ENCODE measurements at regions not wholly inside any gene's neighbourhood (a gene's known extent, or its start where the extent isn't known, plus 50 kb on each side); places are given as distances from the start of the nearest gene placed in this dataset.

- DNase-seq (ENCODE audit: low read depth in 2 of 2), result no peak
Measured at GRCh38 chr13:84211048-84211447, 328.8 kb upstream of the SLITRK1 start.

DNA sequence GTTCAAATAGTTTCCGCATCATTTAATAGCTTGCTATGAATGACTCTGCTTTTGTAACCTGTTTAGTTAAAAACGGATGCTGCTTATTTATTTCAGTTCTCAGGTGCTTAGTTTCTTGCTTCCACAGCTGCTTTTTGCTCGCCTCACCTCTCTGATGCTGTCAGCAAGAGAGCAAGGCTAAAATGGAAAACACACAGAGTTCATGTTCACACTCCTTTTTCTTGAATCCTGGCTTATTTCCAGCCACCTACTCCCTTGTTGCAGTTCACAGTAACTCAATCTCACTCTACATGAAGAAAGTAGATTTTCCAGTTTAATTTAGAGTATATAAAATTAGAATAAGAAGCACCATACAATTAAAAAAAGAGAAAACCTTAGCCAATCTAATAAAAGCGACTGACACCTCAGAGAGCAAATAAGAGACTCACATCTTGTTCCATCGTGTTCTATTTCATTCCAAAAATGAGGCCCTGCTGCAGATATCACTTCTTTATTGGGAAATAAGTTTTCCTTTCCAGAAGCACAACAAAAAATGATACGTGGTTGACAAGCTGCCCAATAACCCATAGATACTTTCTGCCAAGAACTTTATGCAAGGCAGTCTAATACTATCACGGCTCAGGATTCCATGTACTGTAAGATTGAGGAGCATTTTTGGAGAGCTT, 326.1 kb upstream of the SLITRK1 start:
- no peak for DNase-seq (ENCODE audit: low read depth in 2 of 2)

DNA sequence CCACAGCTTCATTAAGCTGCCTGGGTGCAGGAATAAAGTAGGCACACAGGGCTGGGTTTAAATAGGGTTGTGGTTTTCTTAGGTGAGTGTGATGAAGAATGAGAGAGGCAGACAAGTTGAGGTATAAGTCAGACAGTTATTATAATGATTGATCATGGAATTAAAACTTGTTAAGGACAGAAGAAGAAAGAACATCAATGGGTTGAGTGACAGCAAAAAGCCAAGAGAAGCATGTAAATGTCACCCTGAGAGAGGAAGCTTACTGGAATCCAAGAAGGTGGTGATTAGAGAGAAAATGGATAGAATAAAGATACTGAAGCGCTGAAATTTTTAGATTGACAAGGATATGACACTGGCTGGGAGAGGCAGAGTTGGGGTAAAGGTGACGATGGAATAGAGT, 325.2 kb upstream of the SLITRK1 start:
- no peak for DNase-seq (ENCODE audit: low read depth in 2 of 2)

DNA sequence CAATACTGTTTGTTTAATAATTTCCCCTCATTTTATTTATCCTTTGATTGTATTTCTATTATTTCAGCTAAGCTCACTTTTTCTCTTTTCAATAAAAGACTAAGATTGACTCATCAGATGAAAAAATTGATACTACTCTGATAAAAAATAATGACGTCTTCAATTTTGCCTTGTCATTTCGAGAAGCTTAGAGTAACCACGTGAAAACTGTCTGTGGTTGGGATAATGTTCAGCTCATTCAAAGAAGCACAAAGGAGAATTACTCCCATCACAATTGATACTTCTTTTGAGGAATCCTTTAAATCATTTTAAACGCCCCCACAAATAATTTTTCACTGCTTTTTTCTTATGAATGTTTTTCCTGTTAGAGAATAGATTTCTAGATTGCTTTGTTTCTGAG, 318.7 kb upstream of the SLITRK1 start:
- DNase-seq (ENCODE audit: low read depth in 2 of 2), result no peak

DNA sequence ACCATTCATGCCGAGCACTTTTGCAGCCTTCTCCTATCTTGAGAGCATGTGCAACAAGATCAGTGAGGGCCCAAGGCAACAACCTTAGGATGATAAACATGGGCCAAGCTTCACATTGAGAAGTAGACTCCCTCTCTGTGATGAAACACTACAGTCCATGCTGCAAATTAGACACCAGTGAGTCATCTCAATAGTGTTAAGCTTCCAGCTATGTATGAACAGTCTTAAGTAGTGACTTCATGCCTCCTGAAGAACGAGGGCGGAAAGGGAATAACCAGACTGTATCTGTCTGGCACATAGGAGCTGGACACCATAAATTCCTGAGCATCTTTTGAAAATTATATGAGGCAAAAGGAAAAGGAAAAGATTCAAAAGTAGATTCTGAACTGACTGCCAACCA, 309.9 kb upstream of the SLITRK1 start:
- no peak for DNase-seq (ENCODE audit: low read depth in 2 of 2)

DNA sequence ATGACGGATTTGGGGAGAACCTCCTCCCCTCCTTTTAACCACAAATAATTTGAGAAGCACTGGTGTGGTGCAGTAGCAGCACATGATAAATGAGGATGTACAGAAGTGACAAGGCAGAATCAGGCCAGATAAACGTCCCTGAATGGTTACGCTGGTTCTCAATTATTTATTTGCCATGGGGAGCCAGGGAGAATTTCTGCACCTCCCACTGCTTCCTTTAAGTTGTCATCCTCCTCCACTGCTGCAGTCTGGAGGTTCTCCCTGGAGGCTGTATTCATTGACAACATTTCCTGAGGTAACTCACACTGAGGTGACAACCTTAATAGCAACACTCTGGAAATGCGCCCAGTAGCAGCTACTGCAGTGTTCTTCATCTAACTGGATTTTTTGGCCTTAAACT, 308.9 kb upstream of the SLITRK1 start:
- DNase-seq (ENCODE audit: low read depth in 2 of 2), result no peak

- DNase-seq (ENCODE audit: low read depth in 2 of 2), result no peak
Measured at GRCh38 chr13:84187626-84188025, 305.4 kb upstream of the SLITRK1 start.

- DNase-seq (ENCODE audit: low read depth in 2 of 2), result no peak
Measured at GRCh38 chr13:84139561-84140158, 257.4 kb upstream of the SLITRK1 start.

GRCh38 chr13:84137292-84137691, 255.0 kb upstream of the SLITRK1 start:
- no peak for DNase-seq (ENCODE audit: low read depth in 2 of 2)

DNA sequence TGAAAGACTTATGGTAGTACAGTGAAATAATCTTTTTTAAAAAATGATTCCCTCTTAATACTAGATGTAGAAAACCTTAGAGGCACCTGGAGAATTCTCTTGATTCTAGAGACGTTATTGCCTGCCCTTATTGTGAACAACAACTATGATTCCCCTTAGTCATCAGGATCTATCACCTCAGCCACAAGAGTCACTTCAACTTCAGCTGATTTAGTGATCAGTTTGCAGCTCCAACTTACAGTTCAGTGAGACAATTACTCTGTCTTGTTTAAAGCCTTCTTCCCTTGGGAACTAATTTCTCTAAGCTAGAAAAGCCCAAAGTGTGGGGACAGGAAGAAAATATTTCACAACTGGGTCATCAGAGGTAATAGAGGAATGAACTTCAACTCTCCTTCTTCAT, 254.3 kb upstream of the SLITRK1 start:
- no peak for DNase-seq (ENCODE audit: low read depth in 2 of 2)

GRCh38 chr13:84132491-84132890, 250.2 kb upstream of the SLITRK1 start:
- no peak for DNase-seq (ENCODE audit: low read depth in 2 of 2)

DNA sequence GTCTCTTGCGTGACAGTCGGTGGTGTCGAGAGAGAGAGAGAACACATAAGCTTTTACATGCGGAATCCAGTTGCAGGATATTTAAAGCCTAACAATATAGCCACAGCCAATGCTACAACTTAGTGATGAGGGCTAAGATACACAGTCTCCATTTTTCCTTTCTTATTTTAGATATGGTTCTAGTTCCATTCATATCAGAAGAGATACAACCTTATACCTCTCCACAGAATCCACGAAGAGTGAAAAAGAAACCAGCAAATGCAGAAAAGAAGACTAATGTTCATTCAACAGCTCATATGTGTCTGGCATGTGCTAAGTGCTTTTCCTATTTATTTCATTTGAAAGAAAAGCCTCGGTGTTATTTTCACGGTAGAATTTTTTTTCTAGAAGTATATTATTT, 249.0 kb upstream of the SLITRK1 start:
- no peak for DNase-seq (ENCODE audit: low read depth in 2 of 2)

DNA sequence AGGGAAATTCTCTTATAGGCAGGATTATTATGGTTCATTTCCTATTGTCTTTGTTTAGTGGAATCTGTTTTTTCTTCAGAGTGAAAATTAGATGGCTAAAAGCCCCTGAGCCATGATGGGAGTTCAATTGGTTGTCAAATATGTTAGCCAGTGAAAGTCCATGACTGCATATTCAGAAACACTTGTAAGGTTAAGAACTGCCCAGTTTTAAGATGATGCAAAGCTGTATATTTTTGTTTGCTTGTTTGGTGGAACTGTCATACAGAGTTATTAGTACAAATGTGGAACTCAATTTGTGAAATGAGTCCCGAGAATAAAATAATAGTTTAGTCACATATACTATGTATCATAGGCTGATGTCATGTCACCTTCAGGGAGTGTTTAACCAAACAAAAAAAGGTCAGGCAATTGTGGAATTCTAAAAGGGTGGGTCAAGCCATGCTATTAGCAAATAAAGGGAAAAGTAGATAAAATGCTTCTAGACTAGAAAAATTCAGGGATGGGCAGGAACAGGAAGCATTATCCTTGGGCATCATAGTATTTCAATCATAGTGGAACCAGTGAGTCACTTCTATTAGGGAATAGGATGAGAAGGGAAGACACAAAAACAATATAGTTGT, 248.3 kb upstream of the SLITRK1 start:
- no peak for DNase-seq (ENCODE audit: low read depth in 2 of 2)

- DNase-seq (ENCODE audit: low read depth in 2 of 2), result no peak
Measured at GRCh38 chr13:84129966-84130365, 247.7 kb upstream of the SLITRK1 start.

DNA sequence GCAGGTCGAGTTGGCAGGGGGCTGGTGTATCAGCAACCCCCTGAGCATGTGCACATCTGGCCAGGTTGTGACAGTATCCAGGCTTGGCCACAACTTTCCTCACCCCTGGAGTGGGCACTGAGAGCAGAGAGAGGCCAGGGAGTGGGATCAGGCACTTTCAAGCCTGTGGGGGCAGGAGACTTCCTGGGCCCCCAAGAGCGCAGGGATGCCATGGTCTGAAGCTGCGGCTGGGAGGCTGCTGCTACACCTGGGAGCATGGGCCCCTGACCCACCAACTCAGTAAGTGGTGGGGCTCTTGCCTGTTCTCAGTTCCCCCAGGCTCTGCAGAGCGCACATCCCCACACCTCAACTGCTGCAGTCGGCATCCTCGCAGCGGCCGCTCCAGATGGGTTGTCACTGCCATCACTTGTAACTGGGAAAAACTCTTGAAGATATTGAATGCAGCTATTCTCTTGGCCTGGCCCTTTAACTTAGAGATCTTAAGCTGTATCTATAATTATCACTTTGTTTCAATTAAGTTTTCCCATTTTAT, 245.4 kb upstream of the SLITRK1 start:
- DNase-seq (ENCODE audit: low read depth in 2 of 2), result no peak

DNA sequence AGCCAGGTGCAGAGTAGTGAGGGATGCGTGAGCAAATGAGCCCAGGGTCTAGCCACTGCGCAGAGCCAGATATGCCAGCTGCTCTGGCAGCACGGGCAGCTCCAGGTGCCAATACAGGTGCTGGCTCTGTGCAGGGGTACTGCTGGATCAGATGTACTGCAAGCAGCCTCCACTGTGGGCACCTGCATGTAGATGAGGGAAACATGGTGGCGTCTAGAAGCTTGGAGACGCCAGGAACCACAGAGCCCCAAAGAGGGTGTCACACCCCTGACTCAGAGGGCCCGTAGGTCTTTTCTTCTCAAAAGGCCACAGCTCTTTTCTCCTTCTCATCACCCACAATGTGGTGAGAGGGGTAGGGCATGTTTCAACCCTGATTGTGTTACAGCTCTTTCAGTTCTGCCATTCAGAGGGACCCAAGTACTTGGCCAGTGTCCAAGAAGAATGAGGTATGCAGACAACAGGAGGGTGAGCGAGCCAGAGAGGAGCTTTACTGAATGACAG, 244.4 kb upstream of the SLITRK1 start:
- DNase-seq (ENCODE audit: low read depth in 2 of 2), result no peak

DNA sequence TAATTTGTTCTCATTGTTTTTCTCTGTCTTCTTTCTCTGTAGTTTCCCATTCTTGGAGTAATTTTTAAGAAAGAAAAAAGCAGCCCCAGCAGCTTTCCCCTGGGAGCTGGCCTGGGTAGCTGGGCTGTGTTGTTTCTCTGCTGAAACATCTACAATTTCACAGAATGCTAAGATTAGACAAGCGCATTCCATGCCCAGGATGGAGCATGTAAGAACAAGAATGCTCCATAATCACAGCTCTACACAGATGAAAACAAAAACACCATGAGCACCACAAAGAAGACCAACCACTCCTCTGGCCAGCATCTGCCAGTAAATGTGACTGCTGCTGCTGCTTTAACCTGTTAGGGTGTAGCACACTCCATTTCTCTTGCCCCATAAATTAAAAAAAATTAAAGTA, 239.2 kb upstream of the SLITRK1 start:
- no peak for DNase-seq (ENCODE audit: low read depth in 2 of 2)

DNA sequence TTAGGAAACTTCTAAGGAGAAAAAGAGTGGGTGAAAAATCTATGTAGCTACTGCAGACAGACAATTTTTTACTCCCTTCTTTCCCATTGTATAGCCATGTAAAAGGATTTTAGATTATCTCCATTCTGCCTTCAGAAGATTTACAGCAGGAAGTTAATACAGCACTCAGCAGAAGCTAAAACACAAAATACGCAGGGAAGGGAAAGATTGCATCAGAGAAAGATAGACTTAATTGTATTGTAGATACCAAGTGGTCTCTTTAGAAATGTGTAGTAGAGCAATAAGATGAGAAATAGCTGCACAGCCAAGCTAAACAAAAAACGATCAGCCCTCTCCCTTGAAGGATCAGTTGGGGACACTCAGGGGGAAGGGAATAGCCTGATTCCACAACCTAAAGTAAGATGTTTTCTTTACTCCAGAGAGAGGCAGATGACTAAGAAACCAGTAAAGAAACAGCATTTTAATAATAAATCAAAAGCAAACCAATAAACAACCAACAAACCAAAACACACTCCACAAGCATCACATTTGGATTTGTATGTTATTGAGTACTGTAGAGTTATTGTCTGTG, 236.7 kb upstream of the SLITRK1 start:
- no peak for DNase-seq (ENCODE audit: low read depth in 2 of 2)

- no peak for DNase-seq (ENCODE audit: low read depth in 2 of 2)
Measured at GRCh38 chr13:84098273-84098672, 216.0 kb upstream of the SLITRK1 start.

DNA sequence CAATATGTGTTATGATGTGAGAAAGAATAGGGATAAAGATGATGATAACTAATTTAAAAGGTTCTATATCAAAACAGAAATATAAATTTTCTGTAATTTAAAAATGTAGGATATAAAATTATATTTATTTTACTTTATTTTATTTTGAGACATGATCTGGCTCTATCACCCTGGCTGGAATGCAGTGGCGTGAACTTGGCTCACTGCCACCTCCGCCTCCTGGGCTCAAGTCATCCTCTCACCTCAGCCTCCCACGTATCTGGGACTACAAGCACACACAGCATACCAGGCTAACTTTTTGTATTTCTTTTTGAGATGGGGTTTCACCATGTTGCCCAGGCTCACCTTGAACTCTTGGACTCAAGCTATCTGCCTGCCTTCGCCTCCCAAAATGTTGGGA, 214.9 kb upstream of the SLITRK1 start:
- no peak for DNase-seq (ENCODE audit: low read depth in 2 of 2)

- DNase-seq (ENCODE audit: low read depth in 2 of 2), result no peak
Measured at GRCh38 chr13:84096216-84096615, 213.9 kb upstream of the SLITRK1 start.

DNA sequence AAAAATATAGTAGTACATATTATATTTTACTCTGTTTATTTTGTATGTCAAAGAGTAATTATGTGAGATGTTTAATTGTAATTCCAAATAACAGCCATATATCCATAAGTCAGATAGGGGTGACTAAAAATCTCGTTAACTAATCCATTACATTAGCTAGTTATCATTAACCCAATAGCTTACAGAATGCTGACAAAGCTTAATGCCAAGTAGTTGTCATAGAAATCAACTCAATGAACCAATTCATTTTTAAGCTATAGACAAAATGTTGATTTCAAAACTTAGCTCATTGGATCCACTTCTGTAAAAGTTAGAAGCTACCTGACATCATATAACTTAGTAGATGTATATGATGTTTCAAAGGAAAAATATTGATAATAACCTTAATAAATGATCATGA, 206.7 kb upstream of the SLITRK1 start:
- no peak for DNase-seq (ENCODE audit: low read depth in 2 of 2)

GRCh38 chr13:84086847-84087162, 204.5 kb upstream of the SLITRK1 start:
- DNase-seq (ENCODE audit: low read depth in 2 of 2), result no peak
